Hepatocyte (in vitro differentiated cells): ENCODE measurements at regions not wholly inside any gene's neighbourhood (a gene's known extent, or its start where the extent isn't known, plus 50 kb on each side); places are given as distances from the start of the nearest gene placed in this dataset.

ENCODE experiments used
- DNase-seq: peaks from one replicate; pipeline ENCODE4 v3.0.0-alpha.2; 2016; ENCODE audit warnings: low spot score
- H2AFZ ChIP-seq: fragments of 200-600 bp; sonication (generic); 2 replicates; pipeline ENCODE4 v1.6.0; 2016; ENCODE audit warnings: antibody characterized with exemption, mild to moderate bottlenecking
- H3K27ac ChIP-seq: fragments of 200-600 bp; sonication (generic); 2 replicates; pipeline ENCODE4 v1.5.1; 2016; ENCODE audit warnings: mild to moderate bottlenecking
- H3K27me3 ChIP-seq: fragments of 200-600 bp; sonication (generic); 2 replicates; pipeline ENCODE4 v1.6.1; 2016
- H3K36me3 ChIP-seq: fragments of 200-600 bp; sonication (generic); replicated peaks from 2 replicates; pipeline ENCODE4 v1.5.1; 2016; ENCODE audit warnings: low read depth; ENCODE audit not compliant: insufficient read depth
- H3K4me1 ChIP-seq: fragments of 200-600 bp; sonication (generic); 2 replicates; pipeline ENCODE4 v1.5.1; 2016; ENCODE audit warnings: mild to moderate bottlenecking, moderate library complexity; ENCODE audit not compliant: insufficient read depth
- H3K4me2 ChIP-seq: fragments of 200-600 bp; sonication (generic); 2 replicates; pipeline ENCODE4 v1.6.0; 2016
- H3K4me3 ChIP-seq: fragments of 200-600 bp; sonication (generic); 2 replicates; pipeline ENCODE4 v1.5.1; 2016; ENCODE audit warnings: mild to moderate bottlenecking
- H3K79me2 ChIP-seq: fragments of 200-600 bp; sonication (generic); 2 replicates; pipeline ENCODE4 v1.6.0; 2017; ENCODE audit warnings: mild to moderate bottlenecking
- H3K9me2 ChIP-seq: fragments of 200-600 bp; sonication (generic); replicated peaks from 2 replicates; pipeline ENCODE4 v1.6.0; 2017; ENCODE audit warnings: mild to moderate bottlenecking; ENCODE audit not compliant: insufficient read depth
- H3K9me3 ChIP-seq: fragments of 200-600 bp; sonication (generic); 2 replicates; pipeline ENCODE4 v1.5.1; 2016; ENCODE audit warnings: low read depth, mild to moderate bottlenecking
- H4K20me1 ChIP-seq: fragments of 200-600 bp; sonication (generic); 2 replicates; pipeline ENCODE4 v1.6.0; 2016; ENCODE audit warnings: mild to moderate bottlenecking; ENCODE audit not compliant: insufficient read depth, poor library complexity, severe bottlenecking
- CTCF ChIP-seq: fragments of 200-600 bp; sonication (generic); IDR thresholded peaks from 2 replicates; pipeline ENCODE4 v1.5.1; 2016; ENCODE audit warnings: antibody characterized with exemption, mild to moderate bottlenecking; ENCODE audit not compliant: poor library complexity
- EZH2 ChIP-seq: fragments of 200-600 bp; sonication (generic); IDR thresholded peaks from 2 replicates; pipeline ENCODE4 v1.6.1; 2016; ENCODE audit warnings: antibody characterized with exemption, mild to moderate bottlenecking, borderline replicate concordance
- EZH2phosphoT487 ChIP-seq: fragments of 200-600 bp; sonication (generic); IDR thresholded peaks from one replicate; pipeline ENCODE4 v1.6.1; 2018; ENCODE audit warnings: antibody characterized with exemption, mild to moderate bottlenecking, low read depth, moderate library complexity; ENCODE audit not compliant: unreplicated experiment, severe bottlenecking
- WGBS: methylation state at CpG from one replicate; pipeline ENCODE4 v1.1.6; 2016; ENCODE audit warnings: low lambda C conversion rate; ENCODE audit errors: missing lambda C conversion rate; 5-methylcytosine and 5-hydroxymethylcytosine counted together

GRCh38 chr11:134478611-134479010 is 66.6 kb upstream of the B3GAT1 start:
- Histone ChIP-seq H3K79me2 (no peaks in the 10 kb centered on the region), H3K9me2 (no peaks in the 10 kb centered on the region), H3K36me3 (no peaks in the 10 kb centered on the region), H4K20me1 (no peaks in the 10 kb centered on the region), H2AFZ (no peak overlapping the region), H3K4me3 (no peak overlapping the region), H3K27me3 (no peaks in the 10 kb centered on the region), H3K9me3 (no peaks in the 10 kb centered on the region), H3K4me2 (no peak overlapping the region), H3K27ac (no peak overlapping the region), H3K4me1 (no peaks in the 10 kb centered on the region)
- 55% methylated on average over 2 of the region's 2 CpGs for WGBS
- no peak for DNase-seq
- TF ChIP-seq CTCF = no peak
- TF ChIP-seq EZH2 = no peak
- TF ChIP-seq EZH2phosphoT487 = no peak

- no peaks in the 10 kb centered on the region for H3K9me2 ChIP-seq
- H3K27me3 ChIP-seq = no peaks in the 10 kb centered on the region
- WGBS = 90% methylated on average over 7 of the region's 7 CpGs
Measured at GRCh38 chr11:134478176-134478575, 66.1 kb upstream of the B3GAT1 start.

GRCh38 chr11:134477486-134477885 is 65.4 kb upstream of the B3GAT1 start:
- H3K79me2 ChIP-seq = no peaks in the 10 kb centered on the region
- no peak for DNase-seq
- H3K4me2 ChIP-seq = no peak overlapping the region
- H3K9me3 ChIP-seq = no peaks in the 10 kb centered on the region
- TF ChIP-seq CTCF (no peak), EZH2 (no peak)
- H3K27me3 ChIP-seq = no peaks in the 10 kb centered on the region
- H3K9me2 ChIP-seq = no peaks in the 10 kb centered on the region
- no peaks in the 10 kb centered on the region for H4K20me1 ChIP-seq
- 67% methylated on average over 2 of the region's 2 CpGs for WGBS
- no peak overlapping the region for H2AFZ ChIP-seq
- no peaks in the 10 kb centered on the region for H3K36me3 ChIP-seq
- H3K27ac ChIP-seq = no peak overlapping the region
- no peaks in the 10 kb centered on the region for H3K4me1 ChIP-seq
- no peak overlapping the region for H3K4me3 ChIP-seq

More at GRCh38 chr11:134478176-134478575, 66.1 kb upstream of the B3GAT1 start:
- no peaks in the 10 kb centered on the region for H3K79me2 ChIP-seq
- no peak for TF ChIP-seq CTCF
- no peak for TF ChIP-seq EZH2phosphoT487
- no peak for TF ChIP-seq EZH2
- H3K27ac ChIP-seq = no peak overlapping the region
- DNase-seq = no peak
- no peak overlapping the region for H2AFZ ChIP-seq
- no peaks in the 10 kb centered on the region for H3K9me3 ChIP-seq
- no peak overlapping the region for H3K4me3 ChIP-seq
- H3K36me3 ChIP-seq = no peaks in the 10 kb centered on the region
- H4K20me1 ChIP-seq = no peaks in the 10 kb centered on the region
- H3K4me1 ChIP-seq = no peaks in the 10 kb centered on the region
- no peak overlapping the region for H3K4me2 ChIP-seq

GRCh38 chr11:134476435-134477021 is 64.5 kb upstream of the B3GAT1 start:
- Histone ChIP-seq H3K9me2 (no peaks in the 10 kb centered on the region), H3K27me3 (no peaks in the 10 kb centered on the region)
- peak; percentile 62 for DNase-seq

More at GRCh38 chr11:134476435-134477021, 64.5 kb upstream of the B3GAT1 start:
- Histone ChIP-seq H3K79me2 (no peaks in the 10 kb centered on the region), H3K36me3 (no peaks in the 10 kb centered on the region), H3K4me1 (no peaks in the 10 kb centered on the region), H2AFZ (no peak overlapping the region), H4K20me1 (no peaks in the 10 kb centered on the region), H3K4me3 (no peak overlapping the region), H3K27ac (no peak overlapping the region), H3K4me2 (no peak overlapping the region), H3K9me3 (no peaks in the 10 kb centered on the region)
- TF ChIP-seq CTCF (no peak), EZH2phosphoT487 (no peak), EZH2 (no peak)
- 17% methylated on average over 11 of the region's 11 CpGs for WGBS
